Stimulated activated CD8-positive, alpha-beta memory T cell treated with anti-CD3 and anti-CD28 coated beads, Interleukin-7, amount 100 ng/mL, for 48 hours (primary cell): ENCODE measurements at regions not wholly inside any gene's neighbourhood (a gene's known extent, or its start where the extent isn't known, plus 50 kb on each side); places are given as distances from the start of the nearest gene placed in this dataset.
"Not testable (repeated sequence)": the region's sequence is repeated elsewhere in the genome, so short reads cannot be mapped to it uniquely, and the experiment has no call there.

ENCODE experiments used
- DNase-seq, 2 donors: peaks; one replicate each; pipeline ENCODE4 v3.0.0-alpha.2; 2020; ENCODE audit warnings: low read depth in 1 of 2; ENCODE audit errors: extremely low read depth in 1 of 2

DNA sequence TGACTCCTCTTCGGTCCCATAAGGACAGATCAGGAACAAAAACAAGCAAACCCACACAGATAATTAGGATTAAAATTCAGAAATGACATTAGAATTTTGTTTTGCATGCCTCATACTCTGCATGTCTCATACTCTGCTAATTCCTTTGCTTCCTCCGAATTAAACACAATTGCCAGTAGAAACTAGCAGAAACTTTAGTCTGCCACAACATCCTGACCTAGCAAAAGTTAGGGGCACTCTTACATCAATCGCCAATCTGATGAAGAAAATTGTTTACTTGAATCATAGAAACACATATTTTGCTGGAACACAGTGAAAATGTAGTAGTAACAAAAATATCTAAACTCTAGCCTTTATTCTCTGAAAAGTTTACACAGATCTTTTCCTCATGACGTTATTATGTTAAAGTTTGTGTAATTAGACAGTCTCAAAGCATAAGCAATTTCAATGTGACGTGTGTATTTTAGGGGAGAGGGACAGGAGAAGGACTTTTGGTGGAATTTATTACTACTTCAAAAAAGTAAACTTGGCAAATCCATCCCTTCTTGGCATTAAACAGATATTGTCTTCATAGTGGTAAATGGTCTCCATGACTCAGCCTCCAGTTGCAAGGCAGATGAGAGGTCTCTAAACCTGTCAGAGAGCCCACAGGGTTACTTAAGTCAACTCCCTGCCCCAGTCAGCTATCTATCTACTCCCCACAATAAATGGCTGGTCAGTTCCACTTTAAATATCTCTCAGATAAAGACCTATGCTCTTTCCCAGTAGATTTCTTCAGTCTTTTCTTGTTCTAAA is 249.8 kb upstream of the UBASH3B start:
- no peak for DNase-seq

DNA sequence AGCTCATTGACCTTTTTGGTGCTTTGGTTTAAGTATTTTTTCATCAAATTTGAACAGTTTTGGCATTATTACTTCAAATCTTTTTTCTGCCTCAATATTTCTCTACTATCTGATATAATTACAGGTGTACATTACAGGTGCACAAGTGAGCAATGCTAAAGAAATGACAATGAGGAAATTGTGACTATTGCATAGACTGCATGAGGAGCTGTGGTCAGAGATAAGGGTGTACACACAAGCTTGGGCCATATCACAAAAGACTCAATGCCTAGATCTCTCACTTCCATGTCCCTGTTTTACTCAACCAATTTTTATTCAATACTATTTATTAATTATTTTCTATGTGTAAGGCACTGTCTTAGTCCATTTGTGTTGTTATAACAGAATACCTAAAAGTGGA is 251.0 kb upstream of the UBASH3B start:
- no peak for DNase-seq

DNA sequence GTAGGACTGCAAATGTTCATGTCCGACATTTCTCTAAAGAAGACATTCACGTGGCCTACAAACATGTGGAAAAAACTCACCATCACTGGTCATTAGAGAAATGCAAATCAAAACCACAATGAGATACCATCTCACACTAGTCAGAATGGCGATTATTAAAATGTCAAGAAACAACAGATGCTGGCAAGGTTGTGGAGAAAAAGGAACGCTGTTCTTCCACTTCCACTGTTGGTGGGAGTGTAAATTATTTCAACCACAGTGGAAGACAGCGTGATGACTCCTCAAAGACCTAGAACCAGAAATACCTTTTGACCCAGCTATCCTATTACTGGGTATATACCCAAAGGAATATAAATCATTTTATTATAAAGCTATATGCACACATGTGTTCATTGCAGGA is 253.9 kb upstream of the UBASH3B start:
- not testable (repeated sequence) for DNase-seq

DNA sequence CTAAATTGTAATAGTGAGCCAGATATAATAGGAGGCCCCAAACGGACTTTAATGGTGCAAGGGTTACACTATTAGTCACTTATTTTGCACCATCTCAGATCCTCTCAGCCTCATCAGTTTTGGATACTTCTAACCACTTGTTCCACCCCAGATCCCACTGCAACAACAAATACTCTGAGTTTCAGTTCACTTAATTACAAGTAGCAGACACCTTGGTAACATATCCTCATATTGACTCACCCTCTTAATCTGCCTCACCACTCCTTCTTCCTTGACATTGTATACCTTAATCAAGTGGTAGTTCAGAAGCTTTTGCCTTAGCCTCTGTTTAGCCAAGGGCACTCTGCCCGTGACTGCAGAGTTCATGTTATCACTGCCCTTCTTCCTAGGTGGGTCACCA is 256.1 kb upstream of the UBASH3B start:
- DNase-seq: no peak

DNA sequence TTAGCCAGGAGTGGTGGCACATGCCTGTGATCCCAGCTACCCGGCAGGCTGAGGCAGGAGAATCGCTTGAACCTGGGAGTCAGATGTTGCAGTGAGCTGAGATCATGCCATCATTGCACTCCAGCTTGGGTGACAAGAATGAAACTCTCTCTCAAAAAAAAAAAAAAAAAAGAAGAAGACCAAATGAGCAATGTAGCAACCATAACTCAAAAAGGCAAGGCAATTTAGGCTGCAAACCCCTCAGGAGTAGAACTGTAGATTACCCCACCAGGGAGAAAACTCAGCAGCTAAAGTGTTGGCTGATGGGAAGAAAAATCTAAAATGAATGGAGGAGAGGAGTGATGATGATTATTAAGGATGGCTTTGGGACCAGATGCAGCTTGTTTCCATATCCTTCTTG is 256.7 kb upstream of the UBASH3B start:
- DNase-seq: no peak

DNA sequence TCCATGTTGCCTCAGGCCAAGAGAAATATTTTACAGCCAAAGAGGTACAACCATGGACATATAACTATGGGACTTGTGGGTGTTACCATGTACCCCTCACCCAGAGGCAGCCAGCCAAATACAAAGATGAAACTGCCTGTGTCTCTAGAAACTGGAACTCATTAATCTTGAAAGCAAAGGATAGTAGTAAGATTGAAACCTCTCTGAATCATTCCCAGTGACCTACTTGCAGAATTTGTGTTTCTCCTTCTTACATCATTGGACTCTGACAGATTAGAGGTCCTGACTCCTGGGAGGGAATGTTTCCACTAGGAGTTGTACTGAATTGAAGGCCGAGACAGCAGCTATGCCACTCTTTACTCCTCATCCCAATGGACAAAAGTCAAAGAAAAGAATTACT is 257.4 kb upstream of the UBASH3B start:
- no peak for DNase-seq

DNA sequence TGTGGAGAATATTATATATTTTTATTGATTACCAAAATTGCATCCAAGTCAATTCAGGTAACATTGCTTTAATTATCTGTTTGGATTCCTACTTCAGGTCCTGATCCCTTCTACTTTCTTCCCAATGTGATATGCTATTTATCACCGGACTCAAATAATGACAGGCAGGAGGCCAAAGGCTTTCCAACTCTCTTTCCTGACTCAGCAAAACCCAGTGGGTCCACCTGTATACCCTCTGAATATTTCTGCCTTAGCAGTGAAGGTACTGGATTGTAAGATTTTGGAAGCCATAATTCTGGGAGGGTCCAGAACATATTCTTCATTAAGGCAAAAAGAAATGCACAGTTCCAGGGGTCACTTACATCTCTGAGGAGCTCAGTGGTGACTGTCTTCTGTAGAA is 260.2 kb upstream of the UBASH3B start:
- no peak for DNase-seq

DNA sequence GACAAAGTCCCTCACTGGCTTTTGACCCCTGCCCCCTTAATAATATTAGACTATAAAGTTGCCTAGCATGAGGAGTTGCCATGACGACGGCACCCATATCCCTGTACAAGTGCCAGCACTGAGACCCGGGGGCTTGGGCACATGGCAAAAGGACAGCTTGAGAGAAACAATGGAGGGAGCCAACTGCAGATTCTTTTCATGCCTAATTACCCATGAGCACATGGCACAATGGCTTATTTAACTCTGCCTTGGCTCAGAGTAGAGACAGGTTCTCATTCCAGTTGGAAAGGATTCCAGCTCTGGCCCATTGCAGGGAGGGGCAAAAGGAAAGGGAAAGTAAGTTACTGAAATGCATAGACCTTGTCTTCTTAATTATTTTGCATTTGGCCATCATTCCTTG is 261.2 kb upstream of the UBASH3B start:
- no peak for DNase-seq

DNA sequence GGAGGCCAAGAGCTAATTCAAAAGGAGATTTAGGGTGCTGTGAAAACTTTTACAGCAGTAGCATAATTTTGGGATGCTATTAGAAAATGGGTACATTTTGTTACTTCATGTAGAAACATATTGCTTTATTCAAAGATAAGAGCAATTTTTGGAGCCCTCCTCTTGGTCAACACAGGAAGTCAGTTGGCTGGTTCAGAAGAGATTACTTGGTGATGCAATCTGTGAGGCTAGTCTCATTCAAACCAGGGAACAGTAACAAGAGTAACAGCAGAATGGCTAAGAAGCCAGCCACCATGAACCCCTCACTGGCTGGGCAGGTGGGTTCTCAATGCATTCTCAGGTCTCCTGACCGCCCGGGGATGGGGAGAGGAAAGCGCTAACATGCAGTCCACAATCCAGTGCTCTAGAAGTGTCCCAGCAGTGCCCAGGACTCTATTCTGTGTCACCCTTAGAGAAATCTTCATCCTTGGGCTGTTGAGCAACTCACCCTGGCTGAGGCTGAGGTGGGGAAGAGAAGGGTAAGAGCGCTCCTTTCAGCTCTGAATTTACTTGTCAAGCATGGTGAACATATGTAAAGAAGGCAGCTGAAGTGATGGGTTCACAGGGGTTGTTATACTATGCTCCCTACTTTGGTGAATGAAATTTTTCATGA is 262.2 kb upstream of the UBASH3B start:
- DNase-seq: no peak

DNA sequence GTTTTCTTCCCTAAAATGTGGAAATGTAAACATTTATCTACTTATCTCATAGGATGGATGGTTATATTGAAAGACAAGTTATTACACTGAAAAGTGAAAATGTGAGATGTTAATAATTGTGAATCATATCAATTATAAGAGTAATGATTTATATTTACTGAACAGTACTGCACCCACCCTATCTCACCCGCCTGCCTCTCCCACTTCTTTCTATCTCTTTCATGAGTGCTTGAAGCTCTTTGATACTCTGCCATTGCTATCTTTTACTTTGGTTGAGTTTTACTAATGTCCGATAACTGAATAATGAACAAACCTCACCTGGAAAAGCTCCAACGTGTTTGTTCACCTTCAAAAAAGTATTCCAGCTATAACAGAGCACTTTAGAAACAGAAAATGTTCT is 263.0 kb upstream of the UBASH3B start:
- DNase-seq: no peak

DNA sequence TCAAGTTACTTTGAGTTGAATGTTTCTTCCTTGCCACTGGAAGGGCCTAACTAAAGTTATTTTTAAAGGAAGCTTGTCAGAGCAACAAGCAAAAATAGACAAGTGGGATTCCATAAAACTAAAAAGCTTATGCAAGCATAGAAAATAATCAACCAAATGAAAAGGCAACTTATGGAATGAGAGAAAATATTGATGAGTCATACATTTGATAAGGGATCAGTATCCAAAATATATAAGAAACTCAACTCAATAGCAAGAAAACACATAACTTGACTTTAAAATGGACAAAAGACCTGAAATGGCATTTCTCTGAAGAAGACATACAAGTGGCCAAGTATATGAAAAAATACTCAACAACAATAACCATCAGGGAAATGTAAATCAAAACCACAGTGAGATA is 264.5 kb upstream of the UBASH3B start:
- no peak for DNase-seq

DNA sequence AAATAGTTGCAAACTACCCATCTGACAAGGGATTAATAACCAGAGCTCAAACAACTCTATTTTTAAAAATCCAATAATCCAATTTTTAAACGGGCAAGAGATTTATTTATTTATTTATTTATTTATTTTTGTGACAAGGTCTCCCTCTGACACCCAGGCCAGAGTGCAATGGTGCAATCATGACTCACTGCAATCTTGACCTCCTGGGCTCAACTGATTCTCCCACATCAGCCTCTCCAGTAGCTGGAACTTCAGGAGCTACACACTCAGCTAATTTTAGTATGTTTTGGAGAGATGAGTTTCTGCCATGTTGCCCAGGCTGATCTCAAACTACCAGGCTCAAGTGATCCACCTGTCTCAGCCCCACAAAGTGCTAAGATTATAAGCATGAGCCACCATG is 267.2 kb upstream of the BLID start:
- DNase-seq: no peak

DNA sequence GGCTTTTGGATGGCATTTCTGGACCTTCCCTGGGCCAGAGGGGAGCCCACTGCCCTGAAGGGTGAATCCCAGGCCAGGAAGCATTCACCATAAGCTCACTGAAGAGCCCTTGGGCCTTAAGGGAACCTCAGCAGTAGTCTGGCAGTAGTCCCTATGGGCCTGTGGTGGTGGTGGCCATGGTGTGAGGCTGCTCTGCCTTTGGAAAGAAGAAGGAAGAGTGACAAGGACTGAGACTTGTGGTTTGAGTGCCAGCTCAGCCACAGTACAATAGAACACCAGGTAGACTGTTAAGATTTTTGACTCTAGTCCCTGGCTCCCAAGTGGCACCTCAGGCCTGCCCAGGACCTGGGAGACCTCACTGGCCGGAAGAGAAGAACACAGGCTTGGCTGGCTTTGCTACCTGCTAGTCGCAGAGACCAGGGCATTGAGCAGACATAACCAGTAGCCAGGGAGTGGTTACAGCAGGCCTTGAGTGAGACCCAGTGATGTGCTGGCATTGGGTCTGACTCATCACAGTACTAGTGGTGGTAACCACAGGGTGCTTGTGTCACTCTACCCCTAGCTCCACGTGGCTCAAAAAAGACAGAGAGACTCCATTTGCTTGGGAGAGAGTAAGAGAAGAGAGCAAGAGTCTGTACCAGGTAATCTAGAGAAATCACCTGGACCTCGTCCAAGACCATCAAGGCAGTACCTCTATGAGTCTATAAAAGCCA is 259.8 kb upstream of the BLID start:
- no peak for DNase-seq

DNA sequence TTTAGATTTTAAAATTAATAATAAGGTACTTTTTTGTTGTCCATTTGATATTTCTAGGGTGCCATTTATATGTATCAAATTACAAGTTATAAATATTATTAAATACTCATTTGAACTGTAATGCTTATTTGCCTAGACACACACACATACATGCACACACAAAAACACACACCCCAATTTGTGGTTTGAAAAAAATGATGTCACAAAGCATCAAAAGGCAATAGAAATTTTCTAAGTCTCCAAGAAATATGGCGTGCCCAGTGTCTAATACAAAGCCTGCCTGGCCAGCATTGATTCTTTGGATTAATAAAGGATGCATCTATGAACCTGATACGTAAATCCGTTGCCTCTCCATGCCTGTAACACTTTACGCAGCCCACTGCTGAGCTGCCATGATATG is 252.8 kb upstream of the BLID start:
- no peak for DNase-seq

DNA sequence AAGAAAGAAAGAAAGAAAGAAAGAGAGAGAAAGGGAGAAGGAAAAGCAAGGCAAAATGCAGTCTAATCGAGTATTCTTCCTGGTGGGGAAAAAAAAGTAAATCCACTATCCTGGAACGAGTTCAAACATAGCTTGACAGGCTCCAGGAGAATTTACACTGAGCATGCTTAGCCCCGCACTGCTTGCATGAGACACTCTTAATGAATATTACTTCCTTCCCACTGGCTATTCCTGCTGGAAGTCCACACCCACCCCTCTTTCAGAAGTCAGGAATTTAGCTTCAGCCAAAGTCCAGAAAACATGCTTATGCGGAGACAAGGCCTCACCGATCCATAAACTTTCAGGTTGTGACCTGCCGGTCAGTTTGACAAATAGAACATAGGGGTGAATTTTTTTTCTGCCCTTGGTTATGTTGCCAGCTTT is 251.8 kb upstream of the BLID start:
- DNase-seq: no peak

DNA sequence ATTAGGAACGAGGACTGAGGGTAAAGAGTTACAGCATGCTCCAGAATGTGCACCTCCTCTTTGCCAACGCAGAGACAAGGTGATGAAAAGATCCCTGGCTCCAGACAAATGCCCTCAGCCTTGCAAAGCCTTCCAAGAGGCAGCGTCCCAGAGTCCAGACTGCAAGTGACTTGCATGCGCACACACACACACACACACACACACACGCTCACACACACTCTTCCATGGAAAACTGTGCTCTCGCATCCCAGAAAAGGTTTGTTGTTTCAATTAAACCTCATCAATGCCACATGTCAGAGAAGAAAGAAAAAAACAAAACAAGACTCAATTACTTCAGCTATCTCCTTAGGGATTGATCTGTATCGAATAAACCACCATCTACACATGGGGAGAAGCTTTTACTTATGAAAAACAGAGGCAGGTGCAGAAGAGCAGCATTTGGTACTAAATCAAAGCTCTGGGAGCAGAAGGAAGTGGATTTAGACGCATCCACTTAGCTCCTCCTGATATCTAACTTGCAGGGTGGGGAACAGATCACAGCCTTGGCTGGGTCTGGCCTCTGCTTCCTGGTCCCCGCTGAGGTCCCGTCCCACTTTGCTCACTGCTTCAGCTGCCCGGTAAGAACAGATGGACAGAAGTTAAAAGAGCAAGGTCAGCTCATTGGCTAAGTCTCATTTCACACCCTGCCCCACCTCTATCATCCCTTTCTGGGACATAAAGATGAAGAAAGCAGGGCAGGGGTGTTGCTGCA is 249.8 kb upstream of the BLID start:
- DNase-seq: no peak

DNA sequence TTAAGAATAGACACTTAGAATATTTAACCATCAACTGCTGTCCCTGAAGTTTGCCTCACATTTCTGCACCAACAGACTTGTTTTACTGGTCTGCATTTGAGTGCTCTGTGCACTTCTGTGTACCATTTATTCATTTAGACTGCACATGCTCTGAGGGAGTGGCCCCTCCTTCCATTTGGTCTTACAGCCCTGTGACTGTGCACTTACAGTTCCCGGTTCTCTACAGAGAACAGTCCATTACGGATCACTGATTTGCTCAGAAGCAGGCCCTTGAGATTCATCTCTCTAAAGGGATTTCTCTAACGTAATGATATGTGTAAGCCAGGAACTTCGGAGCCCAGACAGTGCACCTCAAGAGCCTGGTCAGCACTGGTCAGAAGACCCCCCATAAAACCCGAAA is 247.3 kb upstream of the BLID start:
- no peak for DNase-seq

DNA sequence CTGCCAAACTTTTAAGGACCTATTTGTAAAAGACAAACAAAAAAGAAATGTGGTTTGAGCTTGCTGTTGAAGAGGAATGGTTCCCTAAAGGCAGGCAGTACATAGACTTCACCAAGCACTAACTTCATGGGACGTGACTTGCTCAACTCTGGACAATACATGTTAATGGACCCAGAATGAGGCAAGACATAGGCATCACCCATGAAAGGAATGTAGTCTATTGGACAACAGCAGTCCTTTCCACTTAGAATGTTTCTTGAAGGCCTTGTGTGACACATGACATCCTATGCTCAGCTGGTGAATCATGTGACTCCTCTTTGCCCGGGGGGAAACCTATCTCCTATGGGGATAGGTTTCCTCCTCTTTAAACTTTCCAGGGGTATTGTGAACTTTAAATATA is 246.4 kb upstream of the BLID start:
- no peak for DNase-seq

DNA sequence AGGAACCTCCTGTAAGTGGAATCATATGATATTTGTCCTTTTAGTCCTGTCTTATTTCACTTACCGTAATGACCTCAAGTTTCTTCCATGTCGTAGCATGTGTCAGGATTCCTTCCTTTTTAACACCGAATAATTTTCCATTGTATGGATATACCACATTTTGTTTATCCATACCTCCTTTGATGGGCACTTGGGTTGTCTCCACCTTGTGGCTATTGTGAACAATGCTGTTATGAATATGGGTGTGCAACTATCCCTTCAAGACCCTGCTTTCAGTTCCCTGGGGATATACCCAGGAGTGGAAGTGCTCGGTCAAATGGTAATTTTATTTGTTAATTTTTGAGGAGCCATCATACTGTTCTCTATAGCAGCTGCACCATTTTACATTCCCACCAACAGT is 244.9 kb upstream of the BLID start:
- DNase-seq: no peak

DNA sequence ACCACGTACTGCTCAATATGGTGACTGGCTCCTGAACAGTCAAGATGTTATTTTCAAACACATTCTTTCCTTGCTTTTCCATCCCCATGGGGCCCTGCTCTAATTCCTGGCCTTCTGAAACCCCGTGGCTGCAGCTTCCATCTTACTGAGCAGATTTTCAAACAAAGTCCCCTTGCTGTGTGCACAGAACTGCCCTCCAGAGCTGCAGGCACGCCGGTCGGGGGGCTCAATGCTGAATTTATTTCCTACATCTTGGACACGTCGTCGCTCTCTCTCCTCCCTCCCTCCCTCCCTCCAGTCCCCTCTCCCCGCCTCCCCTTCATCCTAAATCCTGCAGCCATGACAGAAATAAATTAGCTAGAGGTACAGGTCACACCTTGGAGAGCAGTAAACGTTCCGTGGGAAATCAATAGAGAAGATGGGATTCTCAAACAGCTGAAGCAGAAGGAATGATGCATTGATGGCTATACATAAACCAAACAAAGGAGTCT is 243.1 kb upstream of the BLID start:
- no peak for DNase-seq

DNA sequence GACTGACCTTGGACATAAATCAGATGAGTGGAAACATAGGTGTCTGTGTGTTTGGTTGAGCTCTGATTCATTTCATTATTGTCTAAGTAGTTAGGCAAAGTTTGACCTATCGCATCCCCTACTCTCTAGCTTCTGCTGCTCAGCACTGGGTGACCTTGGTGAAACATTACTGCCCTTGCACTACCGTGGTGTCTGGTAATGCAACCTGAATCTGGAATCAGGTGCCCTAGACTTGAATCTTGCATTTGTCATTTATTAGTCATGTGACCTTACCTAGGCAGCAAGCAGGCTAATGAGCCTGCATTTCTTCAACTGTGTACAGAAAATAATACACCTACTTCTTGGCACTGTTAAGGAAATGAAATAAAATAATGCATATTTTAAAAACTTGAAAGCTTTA is 242.3 kb upstream of the BLID start:
- DNase-seq: no peak
